ENCODE measurements at regions not wholly inside any gene's neighbourhood (a gene's known extent, or its start where the extent isn't known, plus 50 kb on each side); places are given as distances from the start of the nearest gene placed in this dataset.

- no peak for DNase-seq (ENCODE audit: low read depth in 4 of 4, low spot score in 2 of 4)
Measured at GRCh38 chr3:62975566-62975965, 100.3 kb upstream of the CADPS start.

GRCh38 chr3:62981962-62982361, 106.7 kb upstream of the CADPS start:
- no peak for DNase-seq (ENCODE audit: low read depth in 4 of 4, low spot score in 2 of 4)

DNA sequence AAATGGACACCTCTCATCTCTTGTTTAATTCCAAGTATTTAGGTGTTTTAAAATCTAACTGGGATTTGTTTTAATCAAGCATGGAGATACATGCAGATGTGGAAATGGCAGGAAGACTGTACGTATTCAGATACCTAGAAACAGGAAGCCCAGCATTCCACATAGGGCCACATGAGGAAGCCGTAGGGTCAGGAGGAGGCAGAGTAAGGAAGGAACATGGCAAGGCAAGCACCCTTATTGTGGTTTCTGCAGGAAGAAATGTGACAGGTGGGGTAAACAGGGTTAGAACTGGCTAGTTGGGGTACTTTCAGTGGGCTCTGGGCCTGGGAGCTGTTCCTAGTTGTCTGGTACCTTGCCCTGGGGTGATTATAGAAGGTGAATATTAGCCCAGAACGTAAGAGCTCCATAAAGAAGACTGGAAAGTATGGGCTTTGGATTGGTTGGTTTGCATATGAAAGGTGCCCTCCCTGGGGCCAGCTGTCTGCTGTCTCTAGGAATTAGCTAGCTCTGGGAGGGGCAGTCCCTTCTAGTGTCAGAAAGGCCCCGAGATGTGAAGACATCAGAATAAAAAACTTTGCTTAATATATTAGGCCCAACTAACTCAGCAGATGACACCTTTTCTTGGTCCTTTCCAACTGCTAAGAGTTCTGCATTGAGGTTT, 107.7 kb upstream of the CADPS start:
- no peak for DNase-seq (ENCODE audit: low read depth in 4 of 4, low spot score in 2 of 4)

- DNase-seq (ENCODE audit: low read depth in 4 of 4, low spot score in 2 of 4) = no peak
Measured at GRCh38 chr3:62986061-62986460, 110.8 kb upstream of the CADPS start.

DNA sequence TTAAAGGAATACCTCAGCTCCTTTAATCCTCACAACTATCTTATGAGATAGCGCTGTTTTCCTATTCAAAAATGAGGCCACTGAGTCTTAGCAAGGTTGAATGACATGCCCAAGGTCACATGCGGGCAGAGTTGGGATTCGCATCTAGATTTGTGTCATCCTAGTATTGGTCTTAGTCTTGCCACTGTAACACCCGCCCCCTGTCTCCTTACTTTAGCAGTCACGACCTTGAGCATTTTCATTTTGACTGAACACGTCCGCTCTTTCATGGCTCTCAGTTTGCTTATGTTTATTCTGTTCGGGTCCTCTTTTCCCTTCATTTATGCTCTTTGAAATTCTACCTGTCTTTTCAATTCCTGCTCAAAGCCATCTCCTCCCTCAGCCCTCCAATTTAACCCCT, 112.5 kb upstream of the CADPS start:
- no peak for DNase-seq (ENCODE audit: low read depth in 4 of 4, low spot score in 2 of 4)

GRCh38 chr3:62990704-62991413, 115.6 kb upstream of the CADPS start:
- DNase-seq (ENCODE audit: low read depth in 4 of 4, low spot score in 2 of 4) = no peak

GRCh38 chr3:62992520-62992919, 117.3 kb upstream of the CADPS start:
- no peak for DNase-seq (ENCODE audit: low read depth in 4 of 4, low spot score in 2 of 4)

DNA sequence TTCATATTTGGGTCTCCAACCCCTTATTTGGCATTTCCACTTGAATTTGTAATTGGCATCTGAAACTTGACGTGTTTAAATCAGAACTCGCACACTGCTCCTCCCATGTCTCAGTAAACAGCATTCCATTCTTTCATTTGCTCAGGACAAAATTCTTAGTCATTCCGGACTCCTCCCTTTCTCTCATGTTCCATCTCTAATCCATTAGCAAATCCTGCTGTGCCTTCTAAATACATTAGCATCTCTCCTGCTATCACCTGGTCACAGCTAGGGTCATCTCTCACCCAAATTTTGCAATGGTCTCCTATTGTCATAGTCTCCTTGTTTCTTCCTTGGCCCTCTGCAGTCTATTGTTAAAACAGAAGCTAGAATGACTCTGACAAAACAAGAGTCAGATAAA, 119.9 kb upstream of the CADPS start:
- no peak for DNase-seq (ENCODE audit: low read depth in 4 of 4, low spot score in 2 of 4)

- no peak for DNase-seq (ENCODE audit: low read depth in 4 of 4, low spot score in 2 of 4)
Measured at GRCh38 chr3:62995530-62995929, 120.3 kb upstream of the CADPS start.

DNA sequence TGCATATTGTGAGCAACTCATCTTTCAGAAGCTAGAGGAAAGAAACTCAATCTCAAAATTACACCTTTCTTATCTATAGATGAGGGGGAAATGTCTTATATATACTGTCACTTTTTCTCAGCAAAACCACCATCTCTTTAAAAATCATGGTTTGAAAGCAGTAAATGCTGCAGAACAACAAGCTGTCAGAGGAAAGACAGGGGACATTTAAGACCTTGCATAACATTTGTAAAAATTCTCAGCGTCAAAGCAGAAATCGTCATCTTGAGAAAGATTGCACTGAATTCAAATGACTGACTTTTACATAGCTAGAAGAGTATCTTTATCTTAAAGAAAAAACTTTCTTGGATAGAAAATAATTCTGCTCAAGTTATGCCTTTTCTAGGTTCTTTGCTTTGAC, 122.2 kb upstream of the CADPS start:
- DNase-seq (ENCODE audit: low read depth in 4 of 4, low spot score in 2 of 4) = no peak

GRCh38 chr3:62999158-62999557, 123.9 kb upstream of the CADPS start:
- DNase-seq (ENCODE audit: low read depth in 4 of 4, low spot score in 2 of 4) = no peak

DNA sequence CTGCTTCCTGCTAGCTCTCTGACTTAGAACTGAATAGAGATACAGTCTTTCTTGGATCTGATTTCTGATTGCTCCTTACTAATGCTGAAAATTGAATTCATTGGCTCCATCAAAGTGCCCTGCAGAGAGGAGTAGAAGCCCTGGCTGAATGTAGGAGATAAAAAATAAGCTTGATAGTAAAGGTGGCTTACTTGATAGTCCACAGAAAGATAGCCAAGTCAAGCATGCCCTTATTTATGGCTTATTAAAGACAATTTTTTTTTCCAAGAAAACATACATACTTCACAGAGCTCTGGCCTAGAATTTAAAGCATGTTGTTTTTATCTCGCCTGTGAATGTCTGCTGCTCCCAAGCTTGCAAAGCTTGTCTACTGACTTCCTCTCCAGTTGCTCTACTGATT, 124.6 kb upstream of the CADPS start:
- DNase-seq (ENCODE audit: low read depth in 4 of 4, low spot score in 2 of 4) = no peak

GRCh38 chr3:63004448-63004847, 129.2 kb upstream of the CADPS start:
- DNase-seq (ENCODE audit: low read depth in 4 of 4, low spot score in 2 of 4) = no peak

GRCh38 chr3:63015614-63016309, 140.5 kb upstream of the CADPS start:
- DNase-seq (ENCODE audit: low read depth in 4 of 4, low spot score in 2 of 4) = no peak

DNA sequence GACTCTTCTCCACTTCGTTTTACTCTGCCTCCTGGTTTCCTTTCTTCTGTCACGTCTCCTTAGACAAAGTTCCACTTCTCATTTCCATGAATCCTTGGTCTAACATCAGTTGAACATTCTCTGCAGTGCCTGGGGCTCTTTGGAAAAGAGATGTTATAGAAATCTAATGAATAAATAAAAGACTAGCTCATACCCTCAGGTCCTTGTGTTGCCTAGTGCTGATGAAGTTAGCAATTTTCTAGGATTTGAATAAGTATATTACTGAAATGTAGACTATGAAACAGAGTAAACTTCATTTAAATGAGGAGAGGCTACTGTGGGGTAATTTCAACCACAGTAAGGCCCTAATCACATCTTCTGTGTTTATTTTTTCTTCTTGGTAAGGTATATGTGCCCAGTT, 146.9 kb upstream of the CADPS start:
- no peak for DNase-seq (ENCODE audit: low read depth in 4 of 4, low spot score in 2 of 4)

- no peak for DNase-seq (ENCODE audit: low read depth in 4 of 4, low spot score in 2 of 4)
Measured at GRCh38 chr3:63026722-63027121, 151.5 kb upstream of the CADPS start.

GRCh38 chr3:63029326-63029725, 154.1 kb upstream of the CADPS start:
- no peak for DNase-seq (ENCODE audit: low read depth in 4 of 4, low spot score in 2 of 4)

- no peak for DNase-seq (ENCODE audit: low read depth in 4 of 4, low spot score in 2 of 4)
Measured at GRCh38 chr3:63029921-63030320, 154.7 kb upstream of the CADPS start.

DNA sequence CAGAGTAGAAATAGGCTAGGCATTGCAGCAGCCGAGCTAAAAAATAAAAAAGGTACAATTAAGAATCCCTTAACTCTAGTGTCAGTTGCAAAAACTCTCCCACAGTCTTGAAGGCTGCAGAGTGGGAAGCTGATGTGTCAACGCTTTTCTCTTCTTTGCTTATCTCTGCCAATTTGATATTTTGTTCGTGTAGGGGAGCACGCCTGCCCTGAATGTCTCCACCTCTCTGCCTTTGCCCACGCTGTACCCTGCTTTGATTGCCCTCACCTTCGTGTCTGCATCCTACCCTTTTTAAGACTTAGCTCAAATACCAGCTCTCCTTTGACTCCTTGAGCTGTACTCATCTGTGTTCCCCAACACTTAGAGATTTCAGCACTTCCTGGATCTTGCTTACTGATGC, 155.4 kb upstream of the CADPS start:
- no peak for DNase-seq (ENCODE audit: low read depth in 4 of 4, low spot score in 2 of 4)

GRCh38 chr3:63032881-63033280, 157.7 kb upstream of the CADPS start:
- DNase-seq (ENCODE audit: low read depth in 4 of 4, low spot score in 2 of 4) = no peak

- no peak for DNase-seq (ENCODE audit: low read depth in 4 of 4, low spot score in 2 of 4)
Measured at GRCh38 chr3:63034101-63034500, 158.9 kb upstream of the CADPS start.

DNA sequence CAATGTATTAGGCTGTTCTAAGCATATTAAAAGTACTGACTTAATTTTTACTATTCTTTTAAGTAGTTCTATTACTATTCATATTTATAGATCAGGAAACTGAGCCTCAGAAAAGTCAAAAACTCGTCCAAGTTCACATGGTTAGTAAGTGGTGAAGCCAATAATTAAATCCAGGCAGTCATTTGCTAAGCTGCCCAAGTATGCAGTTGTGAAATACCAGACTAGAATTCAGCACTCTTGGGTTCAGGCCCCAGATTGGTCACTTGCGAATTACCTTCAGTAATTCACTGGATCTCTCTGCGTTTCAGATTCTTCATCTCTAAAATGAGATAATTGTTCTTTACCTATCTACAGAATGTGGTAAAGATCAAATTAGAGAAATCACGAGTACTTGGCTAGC, 161.9 kb upstream of the CADPS start:
- DNase-seq (ENCODE audit: low read depth in 4 of 4, low spot score in 2 of 4) = no peak

All from left renal cortex interstitium (tissue), 4 donors.